ENCODE measurements at regions not wholly inside any gene's neighbourhood (a gene's known extent, or its start where the extent isn't known, plus 50 kb on each side); places are given as distances from the start of the nearest gene placed in this dataset.

DNA sequence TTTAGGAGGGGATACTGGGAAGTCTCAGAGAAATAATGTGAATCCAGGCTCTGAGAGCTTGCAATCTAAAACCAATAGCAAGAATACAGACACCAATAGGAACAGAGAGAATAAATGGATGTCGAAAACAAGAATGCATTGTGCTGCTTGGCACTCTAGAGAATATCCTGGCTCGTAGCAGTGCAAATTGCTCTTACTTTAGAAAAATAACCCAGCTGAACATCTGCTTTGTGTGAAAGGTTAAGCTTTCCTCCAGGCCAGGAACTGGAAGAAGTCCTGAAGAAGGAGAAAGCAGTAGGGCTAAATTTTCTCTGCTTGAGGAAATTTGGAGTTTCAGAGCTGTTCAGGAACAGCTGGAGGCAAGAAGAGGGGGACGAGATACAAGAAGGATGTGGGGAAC, 382.3 kb downstream of the HHIPL2 start:
- DNase-seq, result no peak

DNA sequence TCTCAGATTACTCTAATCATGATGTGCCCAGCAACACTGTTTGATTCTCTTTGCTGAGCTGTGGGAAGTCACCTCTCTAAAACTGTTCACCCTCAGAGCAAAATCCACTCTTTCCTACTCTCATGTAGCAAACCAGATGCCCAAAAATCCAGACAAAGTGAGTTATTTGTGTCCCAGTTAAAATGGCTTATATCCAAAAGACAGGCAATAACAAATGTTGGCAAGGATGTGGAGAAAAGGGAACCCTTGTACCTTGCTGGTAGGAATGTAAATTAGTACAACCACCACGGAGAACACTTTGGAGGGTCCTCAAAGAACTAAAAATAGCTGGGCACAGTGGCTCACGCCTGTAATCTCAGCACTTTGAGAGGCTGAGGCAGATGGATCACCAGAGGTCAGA, 384.0 kb downstream of the HHIPL2 start:
- DNase-seq, result no peak

DNA sequence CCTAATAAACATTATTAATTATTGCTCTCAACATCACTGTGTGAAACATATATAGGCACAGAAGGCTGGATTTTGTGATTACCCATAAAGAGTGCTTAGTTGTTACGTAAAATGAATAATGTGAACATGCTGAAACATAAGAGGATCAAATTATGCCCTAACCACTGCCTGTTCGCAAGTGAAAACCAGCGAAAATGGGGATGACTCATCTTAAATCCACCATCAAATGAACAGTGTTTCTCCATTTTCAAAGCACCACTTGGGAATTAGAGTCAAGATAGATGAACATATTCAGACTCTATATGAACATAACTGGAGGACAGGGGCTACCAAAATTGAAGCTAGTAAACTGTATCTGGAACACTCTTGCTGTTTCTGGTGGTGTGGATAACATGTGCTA, 386.2 kb downstream of the HHIPL2 start:
- DNase-seq, result no peak

DNA sequence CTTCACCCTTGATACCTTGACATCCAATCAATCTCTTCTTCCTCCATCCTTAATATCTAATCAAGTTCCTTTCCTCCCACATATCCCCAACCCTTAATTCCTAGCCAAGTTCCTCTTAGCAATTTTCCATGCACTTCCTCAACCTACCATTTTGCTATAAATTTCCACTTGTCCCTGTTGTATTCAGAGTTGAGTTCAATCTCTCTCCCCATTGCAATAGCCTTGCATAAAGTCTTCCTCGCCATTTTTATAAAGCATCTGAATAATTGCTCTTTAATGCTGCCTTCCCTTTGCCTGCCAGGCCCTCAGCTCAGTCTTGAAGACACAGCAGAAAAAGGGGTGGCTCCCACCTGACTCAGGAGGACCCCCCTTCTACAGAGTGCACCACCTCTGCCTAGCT, 390.3 kb downstream of the HHIPL2 start:
- DNase-seq, result no peak

DNA sequence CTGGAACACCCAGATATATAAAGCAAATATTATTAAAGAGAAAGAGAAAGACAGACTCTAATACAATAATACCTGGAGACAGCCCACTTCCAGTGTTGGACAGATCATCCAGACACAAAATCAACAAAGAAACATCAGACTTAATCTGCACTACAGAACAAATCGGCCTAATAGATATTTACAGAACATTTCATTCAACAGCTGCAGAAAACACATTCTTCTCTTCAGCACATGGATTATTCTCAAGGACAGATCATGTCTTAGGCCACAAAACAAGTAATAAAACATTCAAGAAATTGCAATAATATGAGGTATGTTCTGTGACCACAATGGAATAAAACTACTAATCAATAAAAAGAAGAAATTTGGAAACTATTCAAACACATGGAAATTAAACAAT, 398.3 kb upstream of the DUSP10 start:
- DNase-seq, result no peak

DNA sequence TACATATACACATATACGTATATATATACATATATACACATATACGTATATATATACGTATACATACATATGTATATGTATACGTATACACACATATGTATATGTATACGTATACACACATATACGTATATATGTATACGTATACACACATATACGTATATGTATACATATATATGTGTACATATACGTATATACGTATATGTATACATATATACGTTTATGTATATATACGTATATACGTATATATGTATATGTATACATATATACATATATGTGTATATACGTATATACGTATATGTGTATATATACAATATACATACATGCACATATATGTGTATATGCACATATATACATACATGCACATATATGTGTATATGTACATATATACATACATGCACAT, 396.2 kb upstream of the DUSP10 start:
- no peak for DNase-seq

DNA sequence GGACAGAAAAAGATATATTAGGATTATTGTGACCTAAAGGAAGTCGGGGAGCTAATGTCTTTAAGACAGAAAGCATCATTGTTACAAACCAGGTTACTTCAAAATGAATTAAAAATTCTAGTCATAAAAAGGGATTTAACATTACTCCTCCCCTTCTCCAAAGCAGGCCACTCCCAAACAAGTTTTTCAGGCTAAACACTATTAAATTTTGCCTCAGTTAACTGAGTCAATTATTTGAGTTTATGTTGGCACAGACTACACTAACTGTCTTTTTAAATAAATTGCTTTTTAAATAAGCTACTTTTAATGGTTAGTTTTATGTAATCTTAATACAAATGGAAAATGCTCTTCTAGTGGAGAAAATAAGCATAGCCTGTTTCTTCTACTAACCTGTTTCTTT, 395.0 kb upstream of the DUSP10 start:
- no peak for DNase-seq

DNA sequence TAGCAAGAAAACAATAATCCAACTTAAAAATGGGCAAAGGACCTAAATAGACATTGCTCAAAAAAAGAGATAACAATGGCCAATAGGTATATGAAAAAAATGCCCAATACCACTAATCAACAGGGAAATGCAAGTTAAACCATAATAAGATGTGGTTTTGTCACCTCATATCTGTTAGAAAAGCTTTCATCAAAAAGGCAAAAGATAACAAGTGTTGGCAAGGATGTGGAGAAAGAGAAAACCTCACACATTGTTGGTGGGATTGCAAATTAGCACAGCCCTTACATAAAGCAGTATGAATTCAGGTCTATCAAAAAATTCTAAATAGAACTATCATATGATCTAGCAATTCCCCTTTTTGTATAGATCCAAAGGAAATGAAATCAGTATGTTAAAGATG, 387.2 kb upstream of the DUSP10 start:
- DNase-seq, result no peak

DNA sequence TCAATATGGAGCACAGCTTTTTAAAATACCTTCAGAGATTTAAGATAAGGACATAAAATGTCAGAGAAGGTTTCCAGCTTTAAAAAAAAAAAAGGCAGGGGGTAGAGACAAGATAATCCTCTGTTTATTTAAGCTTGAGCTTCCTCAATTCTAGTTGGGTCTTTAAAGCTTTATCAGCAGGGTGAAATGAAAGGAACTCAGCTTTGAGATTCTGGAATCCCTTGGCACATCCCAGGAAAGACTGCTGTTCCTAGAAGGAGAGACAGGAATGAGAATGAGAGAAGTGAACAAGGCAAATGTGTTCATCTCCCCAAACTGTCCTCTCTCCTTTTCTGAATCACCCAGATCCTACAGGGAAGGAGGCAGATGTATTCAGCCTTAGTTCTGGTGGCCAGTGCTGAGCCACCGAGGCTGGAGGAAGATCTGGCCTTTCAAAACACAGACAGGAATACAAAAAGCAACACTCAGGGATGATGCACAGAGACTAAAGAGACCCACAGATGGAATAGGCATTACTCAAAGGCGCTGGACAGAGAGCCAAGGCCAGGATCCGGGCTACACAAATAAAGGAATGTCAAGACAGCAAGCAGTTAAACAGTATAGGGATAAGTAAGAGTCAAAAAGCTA, 385.8 kb upstream of the DUSP10 start:
- no peak for DNase-seq

DNA sequence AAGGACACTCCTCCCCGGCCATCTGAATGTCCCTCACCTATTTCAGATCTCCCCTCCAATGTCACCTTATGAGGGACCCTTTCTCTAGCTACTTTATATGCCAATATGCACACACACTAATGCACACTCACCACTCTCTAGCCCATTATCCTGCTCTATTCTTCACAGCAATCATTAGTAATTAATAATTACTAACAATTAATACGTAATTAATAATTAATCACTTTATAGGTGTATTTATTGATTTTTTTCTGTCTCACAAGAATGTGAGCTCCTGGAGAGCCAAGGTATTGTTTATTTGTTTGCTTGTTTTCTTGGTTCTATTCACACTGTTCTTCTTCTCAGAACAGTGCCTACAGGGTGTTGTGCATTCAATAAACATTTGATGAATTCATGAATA, 385.2 kb upstream of the DUSP10 start:
- DNase-seq, result no peak

DNA sequence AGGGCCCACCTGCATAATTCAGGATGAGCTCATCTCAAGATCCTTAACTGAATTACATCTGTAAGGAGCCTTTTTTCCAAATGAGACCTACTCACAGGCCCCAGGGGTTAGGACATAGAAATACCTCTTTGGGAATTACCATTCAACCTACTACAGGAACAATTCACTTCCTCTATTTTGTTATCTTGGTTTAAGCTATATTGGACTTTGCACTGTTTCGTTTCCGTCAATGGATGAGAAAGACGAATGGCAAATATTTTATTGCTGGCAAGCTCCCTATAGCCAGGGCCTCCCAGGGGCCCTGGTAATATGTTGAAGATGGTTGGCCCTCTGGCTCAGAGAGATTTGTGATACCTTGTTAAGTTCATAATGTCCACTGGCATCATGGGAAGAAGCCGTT, 384.2 kb upstream of the DUSP10 start:
- DNase-seq, result no peak

DNA sequence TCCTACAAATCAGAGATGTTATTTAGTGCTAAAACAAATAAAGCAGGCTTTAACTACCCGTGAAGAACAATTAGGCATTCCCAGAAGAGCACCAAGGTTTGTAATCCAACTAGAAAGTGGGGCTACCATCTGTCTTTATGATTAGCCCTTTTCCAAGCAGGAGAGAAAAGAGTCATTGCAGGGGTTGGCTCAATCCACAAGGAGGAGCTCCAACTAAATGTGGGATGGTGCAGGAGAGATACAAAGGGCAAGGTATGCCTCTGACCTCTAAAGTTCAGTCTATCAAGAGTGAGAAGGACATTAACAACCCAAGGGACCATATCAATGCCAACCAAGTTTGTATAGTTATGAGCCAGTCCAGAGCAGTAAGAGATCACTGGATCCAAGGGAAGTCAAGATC, 382.7 kb upstream of the DUSP10 start:
- DNase-seq, result no peak

DNA sequence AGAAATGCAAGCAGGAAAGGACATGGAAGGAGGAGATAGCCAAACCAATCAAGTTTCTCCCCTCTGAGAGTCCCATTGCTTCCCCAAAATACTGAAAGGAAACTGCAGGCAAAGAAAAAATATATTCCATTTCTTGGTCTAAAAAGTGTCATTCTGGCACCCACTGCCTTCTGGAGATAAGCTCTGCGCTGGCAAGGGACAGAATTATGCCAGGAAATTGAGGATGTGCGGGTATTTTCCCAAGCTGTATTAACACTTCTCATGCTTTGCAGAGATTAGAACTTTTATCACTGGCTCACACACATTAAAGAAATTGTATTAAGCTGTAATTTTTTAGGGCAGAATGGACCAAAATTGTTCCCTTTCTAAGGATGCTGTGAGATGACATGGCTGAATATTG, 381.2 kb upstream of the DUSP10 start:
- DNase-seq, result no peak

DNA sequence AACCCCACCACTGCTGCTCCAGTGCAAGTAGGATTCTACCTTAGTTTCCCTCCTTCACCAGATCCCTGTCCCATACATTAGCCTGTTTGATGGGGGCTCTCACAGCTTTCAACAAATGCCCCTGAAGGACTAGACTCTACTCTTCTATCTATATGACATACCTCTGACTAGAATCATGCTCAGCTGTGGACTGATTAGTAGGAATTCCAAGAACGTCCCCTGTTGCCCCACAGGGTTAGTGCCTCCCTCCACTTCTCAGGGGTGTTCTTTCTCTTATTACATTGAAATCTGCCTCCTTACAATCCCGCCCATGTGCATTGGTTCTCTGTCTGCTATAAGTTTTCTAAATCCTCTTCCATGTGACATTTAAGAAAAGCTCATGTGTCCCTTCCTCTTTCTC, 375.9 kb upstream of the DUSP10 start:
- DNase-seq, result no peak

DNA sequence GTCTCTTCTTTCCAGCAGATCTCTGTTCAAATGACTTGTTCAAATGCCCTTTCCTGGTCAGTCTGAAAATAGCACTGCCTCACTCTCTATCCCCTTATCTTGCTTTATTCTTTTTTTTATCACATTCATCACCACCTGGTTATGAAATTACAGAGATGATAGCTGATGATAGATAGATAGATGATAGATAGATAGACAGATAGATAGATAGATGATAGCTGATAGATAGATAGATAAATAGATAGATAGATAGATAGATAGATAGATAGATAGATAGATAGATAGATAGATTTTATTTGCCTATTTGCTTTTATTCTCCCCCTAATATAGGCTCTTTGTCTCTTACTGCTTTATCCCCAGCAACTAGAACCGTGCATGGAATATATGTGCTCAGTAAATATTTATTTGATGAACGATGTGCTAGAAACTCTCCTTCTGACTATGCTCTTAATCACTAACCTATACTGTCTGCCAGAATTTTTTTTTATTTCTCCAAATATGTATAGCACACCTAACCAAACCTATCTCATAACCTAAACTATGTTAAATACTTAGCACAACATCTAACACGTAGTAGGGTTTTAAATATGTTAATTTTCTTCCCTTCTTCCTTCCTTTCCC, 372.8 kb upstream of the DUSP10 start:
- no peak for DNase-seq

DNA sequence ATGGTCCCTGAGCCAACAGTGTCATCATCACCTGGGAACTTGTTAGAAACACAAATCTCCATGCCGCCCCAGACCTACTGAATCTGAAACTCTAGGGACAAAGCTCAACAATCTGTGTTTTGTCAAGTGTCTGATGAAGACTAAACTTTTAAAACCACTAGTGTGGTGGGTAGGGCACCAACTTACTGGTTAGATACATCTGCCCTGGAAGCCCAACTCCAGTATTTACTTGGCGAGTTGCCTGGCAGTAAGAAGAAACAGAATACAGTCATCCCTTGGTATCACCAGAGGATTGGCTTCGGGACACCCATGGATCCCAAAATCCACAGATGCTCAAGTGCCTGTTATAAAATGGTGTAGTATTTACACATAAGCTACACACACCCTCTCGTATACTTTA, 367.9 kb upstream of the DUSP10 start:
- no peak for DNase-seq

DNA sequence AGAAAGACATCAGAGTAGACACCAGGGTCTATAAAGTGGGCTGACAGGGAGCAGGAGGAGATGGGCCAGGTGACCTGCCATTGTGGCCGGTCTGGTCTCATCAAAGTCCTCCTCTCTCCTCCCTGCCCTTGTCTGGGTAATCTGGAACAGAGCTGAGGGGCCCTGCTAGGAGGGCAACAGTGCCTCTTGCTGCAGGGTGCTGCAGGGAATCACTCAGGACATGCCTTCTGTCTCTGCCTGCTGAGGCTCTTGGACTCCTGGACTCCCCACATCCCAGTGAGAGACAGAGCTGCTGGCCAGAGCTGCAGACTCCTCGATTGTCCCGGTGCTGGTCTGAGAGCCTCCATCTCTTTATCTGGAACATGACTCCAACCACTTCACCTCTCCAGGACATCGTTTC, 366.1 kb upstream of the DUSP10 start:
- no peak for DNase-seq

DNA sequence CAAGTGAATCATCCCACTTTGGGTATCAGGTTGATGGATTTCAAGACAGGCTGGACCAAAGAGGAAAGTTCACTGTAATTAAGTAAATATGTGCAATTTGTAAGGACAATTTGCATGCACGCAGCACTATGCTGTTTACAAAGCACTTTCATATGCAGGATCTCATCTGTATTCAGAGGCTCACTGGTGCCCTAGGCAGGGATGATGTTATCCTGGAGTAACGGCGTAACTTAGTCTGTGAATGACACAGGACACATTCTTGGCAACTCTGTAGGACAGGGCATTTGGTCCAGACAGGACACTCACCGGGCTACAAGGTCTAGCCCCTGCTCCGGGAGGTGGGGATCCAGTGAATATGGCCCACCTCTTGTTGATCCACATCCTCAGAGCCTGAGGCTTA, 365.4 kb upstream of the DUSP10 start:
- no peak for DNase-seq

DNA sequence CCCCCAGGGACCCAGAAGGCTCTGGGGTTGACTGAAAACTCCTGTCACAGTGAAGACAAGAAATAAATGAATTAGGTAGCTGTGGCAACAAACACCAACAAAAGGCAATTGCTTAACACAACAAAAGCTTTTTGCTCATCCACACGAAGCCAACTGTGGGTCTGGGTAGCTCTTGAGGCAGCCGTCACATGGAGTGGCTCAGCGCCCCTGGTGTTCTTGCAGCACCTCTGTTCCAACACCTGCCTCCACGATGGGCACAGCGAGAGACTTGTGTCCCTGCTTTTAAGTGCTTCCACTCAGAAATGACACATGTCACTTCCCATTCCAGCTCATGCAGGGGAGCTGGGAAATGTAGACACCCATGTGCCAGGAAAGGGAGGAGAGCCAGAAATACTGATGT, 364.5 kb upstream of the DUSP10 start:
- DNase-seq, result no peak

DNA sequence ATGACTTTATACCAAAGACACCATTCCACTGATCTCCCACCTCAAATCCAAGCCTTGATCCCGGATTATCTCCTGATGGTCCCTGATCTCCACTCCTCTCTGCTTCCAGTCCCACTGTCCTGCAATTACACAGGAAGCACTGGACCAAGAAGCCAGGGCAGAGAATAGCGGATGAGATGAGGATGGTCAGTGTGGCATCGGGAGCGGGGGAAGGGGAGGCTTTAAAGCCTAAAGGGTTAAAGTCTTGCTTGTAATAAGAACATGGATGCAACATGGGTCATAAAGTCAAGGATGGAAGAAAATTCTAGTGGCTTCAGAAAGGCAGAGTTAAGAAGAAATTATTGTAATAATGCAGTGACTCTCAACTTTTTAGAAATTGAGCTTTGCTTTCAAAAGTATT, 364.0 kb upstream of the DUSP10 start:
- DNase-seq, result no peak

DNA sequence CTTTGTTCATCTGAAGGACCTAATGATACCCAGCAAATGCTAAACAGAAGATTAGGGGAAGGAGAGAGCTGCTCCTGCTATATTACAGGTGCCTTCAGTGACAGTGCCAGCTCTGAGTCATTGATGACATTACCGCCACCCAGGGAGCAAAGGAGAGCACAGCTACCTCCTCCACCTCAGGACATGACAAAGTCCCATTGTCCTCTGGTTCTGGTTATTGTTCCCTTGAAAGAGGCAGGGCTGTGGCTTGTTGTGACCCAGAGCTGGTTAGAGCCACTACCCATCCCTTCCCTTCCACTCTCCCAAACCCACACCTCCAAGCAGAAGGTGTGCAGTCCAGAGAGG, 363.5 kb upstream of the DUSP10 start:
- DNase-seq, result no peak

DNA sequence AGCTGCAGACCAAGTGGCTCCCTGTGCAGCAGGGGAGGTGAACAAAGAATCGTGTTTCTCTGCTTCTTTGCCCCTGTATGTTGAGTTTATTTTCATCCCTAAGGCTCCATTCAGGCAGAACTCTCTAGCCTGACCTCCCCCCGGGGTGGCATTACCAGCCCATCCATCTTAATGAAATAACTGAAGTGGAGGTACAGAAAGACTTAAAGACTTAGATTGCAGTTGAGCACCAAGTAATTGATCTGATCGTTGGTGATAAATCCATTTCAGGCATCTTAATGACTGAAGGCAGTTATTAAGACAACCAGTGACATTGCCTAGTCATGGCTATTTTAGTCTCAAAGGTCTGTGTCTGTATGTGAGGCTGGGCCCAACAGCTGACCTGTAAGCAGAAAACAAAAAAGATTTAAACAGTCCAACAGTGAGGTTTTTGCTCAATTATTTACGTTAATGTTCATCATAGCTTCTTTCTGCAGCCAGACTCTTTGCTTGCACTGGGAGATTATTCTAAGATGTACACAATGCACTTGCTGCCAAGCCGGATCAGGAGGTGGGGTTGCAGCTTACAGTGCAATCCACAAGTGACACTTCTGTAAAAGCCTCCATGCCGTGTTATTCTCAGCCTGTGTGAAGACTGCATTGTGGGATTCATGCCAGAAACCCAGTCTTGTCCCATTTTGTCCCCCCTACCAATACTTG, 363.0 kb upstream of the DUSP10 start:
- no peak for DNase-seq

DNA sequence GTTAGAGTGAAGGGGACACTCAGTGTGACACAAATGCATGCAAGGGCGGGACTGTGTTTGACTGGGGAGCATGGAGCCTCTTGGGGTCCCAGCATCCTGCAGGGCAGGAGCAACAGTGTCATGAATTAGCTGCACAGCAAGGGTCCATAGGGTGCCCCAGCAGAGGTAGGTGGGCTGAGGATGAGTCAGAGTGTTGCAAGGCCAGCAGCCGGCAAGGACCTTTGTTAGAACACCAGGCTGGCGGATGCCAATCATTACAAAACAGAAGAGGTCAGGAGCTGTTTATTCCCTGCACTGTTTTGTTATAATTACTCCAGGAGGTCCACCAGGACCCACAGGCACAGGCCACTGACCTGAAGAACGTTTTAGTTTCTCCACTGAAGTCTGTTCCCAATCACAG, 362.2 kb upstream of the DUSP10 start:
- DNase-seq, result no peak

DNA sequence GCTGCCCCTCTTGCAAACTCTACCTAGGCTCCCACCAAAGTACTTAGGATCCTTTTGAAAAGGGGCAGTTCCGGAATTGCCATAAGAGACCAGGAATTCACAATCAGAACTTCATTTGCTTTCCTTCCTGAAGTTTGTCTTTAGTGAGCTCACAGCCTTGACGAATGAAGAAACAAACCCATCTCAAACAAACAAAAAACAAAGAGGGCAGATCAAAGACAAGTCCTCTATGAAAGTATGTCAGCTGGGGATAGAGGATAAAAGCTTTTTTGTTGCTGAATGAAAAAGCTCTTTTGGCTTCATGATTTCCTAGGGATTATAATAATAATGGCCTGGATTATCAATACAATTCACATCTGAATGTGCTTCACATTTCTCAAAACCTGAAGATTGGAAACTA, 357.9 kb upstream of the DUSP10 start:
- DNase-seq, result no peak

DNA sequence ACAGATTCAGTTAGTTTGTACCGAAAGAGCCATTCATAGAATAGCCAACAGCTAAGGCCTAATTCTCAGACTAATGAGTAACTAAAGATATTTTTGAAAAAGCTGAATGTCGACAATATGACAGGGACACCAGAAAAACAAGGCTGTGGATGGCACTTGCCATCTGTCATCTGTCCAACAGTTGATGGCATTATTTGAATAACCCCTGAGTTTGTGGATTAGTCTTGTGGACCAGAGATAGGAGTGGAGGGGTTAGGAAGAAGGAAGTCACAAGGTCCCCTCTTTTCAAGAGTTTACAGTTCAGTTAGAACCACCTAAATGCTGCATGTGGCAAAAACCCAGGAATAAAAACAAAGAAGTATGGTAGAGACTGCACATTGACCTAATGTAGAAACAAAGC, 356.5 kb upstream of the DUSP10 start:
- no peak for DNase-seq
